Spleen (tissue), 11 donors: ENCODE measurements at regions not wholly inside any gene's neighbourhood (a gene's known extent, or its start where the extent isn't known, plus 50 kb on each side); places are given as distances from the start of the nearest gene placed in this dataset.
"Not testable (repeated sequence)": the region's sequence is repeated elsewhere in the genome, so short reads cannot be mapped to it uniquely, and the experiment has no call there.

Experiments used
- DNase-seq: peaks from one replicate; pipeline ENCODE4 v3.0.0-alpha.2; 2020
- H3K27ac ChIP-seq, 8 donors: fragments of 200-600 bp; sonication (generic) in 7 of 8; 1 replicate in 4 of 8; 2 replicates in 4 of 8; pipeline versions ENCODE4 v1.5.0 to v1.8.0; 2016 to 2021; ENCODE audit warnings: inconsistent platforms in 4 of 8, mild to moderate bottlenecking in 4 of 8, moderate library complexity in 1 of 8
- H3K27me3 ChIP-seq, 7 donors: fragments of 200-600 bp; sonication (generic) in 6 of 7; replicated peaks in 1 of 7; 1 replicate in 4 of 7; 2 replicates in 3 of 7; pipeline versions ENCODE4 v1.5.0 to v1.8.0; 2016 to 2021; ENCODE audit warnings: inconsistent platforms in 3 of 7, mild to moderate bottlenecking in 1 of 7
- H3K36me3 ChIP-seq, 6 donors: fragments of 200-600 bp; sonication (generic) in 5 of 6; 1 replicate in 4 of 6; 2 replicates in 2 of 6; pipeline versions ENCODE4 v1.5.0 to v1.8.0; 2016 to 2021; ENCODE audit warnings: inconsistent platforms in 2 of 6
- H3K4me1 ChIP-seq, 6 donors: fragments of 200-600 bp; sonication (generic) in 5 of 6; 1 replicate in 3 of 6; 2 replicates in 3 of 6; pipeline versions ENCODE4 v1.5.0 to v1.8.0; 2016 to 2021; ENCODE audit warnings: inconsistent platforms in 3 of 6
- H3K4me3 ChIP-seq, 8 donors: fragments of 200-600 bp; sonication (generic) in 7 of 8; 1 replicate in 4 of 8; 2 replicates in 4 of 8; pipeline versions ENCODE4 v1.5.0 to v1.8.0; 2016 to 2021; ENCODE audit warnings: inconsistent platforms in 4 of 8, mild to moderate bottlenecking in 4 of 8, moderate library complexity in 2 of 8
- H3K9me3 ChIP-seq, 8 donors: fragments of 200-600 bp; sonication (generic) in 7 of 8; 1 replicate in 4 of 8; 2 replicates in 4 of 8; pipeline versions ENCODE4 v1.5.0 to v1.8.0; 2016 to 2021; ENCODE audit warnings: inconsistent platforms in 4 of 8
- CTCF ChIP-seq, 11 experiments: fragments of 200-600 bp in 7 of 11; fragments of 450-650 bp in 4 of 11; sonication (generic) in 4 of 11; IDR thresholded peaks in 8 of 11; conservative IDR thresholded peaks in 3 of 11; 1 replicate in 7 of 11; 2 replicates in 4 of 11; pipeline versions ENCODE4 v1.4.0 to v1.8.0; 2016 to 2021; ENCODE audit warnings: antibody characterized with exemption in 11 of 11, inconsistent platforms in 4 of 11, mild to moderate bottlenecking in 1 of 11
- POLR2A ChIP-seq, 3 donors: fragments of 450-650 bp; IDR thresholded peaks; one replicate each; pipeline ENCODE4 v1.5.1; 2017; ENCODE audit warnings: antibody characterized with exemption in 3 of 3, mild to moderate bottlenecking in 1 of 3
- POLR2AphosphoS5 ChIP-seq, 3 donors: sonication (generic); formaldehyde crosslinking; IDR thresholded peaks; one replicate each; pipeline ENCODE4 v1.5.1; 2017; ENCODE audit warnings: antibody characterized with exemption in 3 of 3
- WGBS, 5 donors: extraction: QIAGEN DNeasy Blood & Tissue Kit in 3 of 5; methylation state at CpG; one replicate each; pipeline versions ENCODE4 v1.1.5 to v1.1.7; 2013 to 2018; 5-methylcytosine and 5-hydroxymethylcytosine counted together
- intact Hi-C: fragments of 100-400 bp; cut with DNase I; formaldehyde crosslinking; loops from one replicate; pipeline ENCODE4 v1.15.0; 2023; ENCODE audit warnings: low total_unique reads
- donor health status: healthy with polysubstance abuse.
- donor health status: DM: no; HTN: no; CAD: no; lungs with moderate emphysema.
- donor health status: DM: no; HTN: no; CAD: no.
- donor health status: Bipolar disorder and iron deficiency.
- donor health status: healthy.
- donor health status: DM: no; HTN: no; CAD: no.
- donor health status: DM: yes; HTN: yes; CAD: no.

GRCh38 chr21:28393279-28393678 lies 599.4 kb downstream of the LTN1 start:
- intact Hi-C loops, result no loop called here
- H3K4me1 ChIP-seq, result no peaks in the 10 kb centered on the region
- H3K4me3 ChIP-seq, result no peak overlapping the region
- TF ChIP-seq CTCF (IDR thresholded peaks at IDR 0.05 in 8 of 11, conservative IDR thresholded peaks at IDR 0.05 in 3 of 11), result no peak
- no peak for TF ChIP-seq POLR2AphosphoS5 (IDR thresholded peaks at IDR 0.05)
- no peak for TF ChIP-seq POLR2A (IDR thresholded peaks at IDR 0.05)
- DNase-seq, result no peak
- no peaks in the 10 kb centered on the region for H3K36me3 ChIP-seq
- H3K27ac ChIP-seq, result no peak overlapping the region
- H3K27me3 ChIP-seq, result no peaks in the 10 kb centered on the region
- H3K9me3 ChIP-seq, result peaks cover 0 to 11% (median 0%) of the 10 kb centered on the region in 8 donors
- 85 to 95% (median 89%) methylated on average over 7 of the region's 7 CpGs for WGBS, 5 donors

GRCh38 chr21:28391938-28392849 lies 600.5 kb downstream of the LTN1 start:
- Histone ChIP-seq H3K4me3 (no peak overlapping the region), H3K9me3 (peaks cover 0 to 11% (median 0%) of the 10 kb centered on the region in 8 donors), H3K36me3 (no peaks in the 10 kb centered on the region), H3K27ac (no peak overlapping the region), H3K27me3 (no peaks in the 10 kb centered on the region), H3K4me1 (no peaks in the 10 kb centered on the region)
- TF ChIP-seq POLR2AphosphoS5 (IDR thresholded peaks at IDR 0.05) (no peak), POLR2A (IDR thresholded peaks at IDR 0.05) (no peak), CTCF (IDR thresholded peaks at IDR 0.05 in 8 of 11, conservative IDR thresholded peaks at IDR 0.05 in 3 of 11) (no peak)
- intact Hi-C loops, result no loop called here
- 68 to 84% (median 74%) methylated on average over 3 of the region's 3 CpGs for WGBS, 5 donors
- no peak for DNase-seq

- TF ChIP-seq CTCF (IDR thresholded peaks at IDR 0.05 in 8 of 11, conservative IDR thresholded peaks at IDR 0.05 in 3 of 11), result no peak
- no peak for TF ChIP-seq POLR2AphosphoS5 (IDR thresholded peaks at IDR 0.05)
- no peak for TF ChIP-seq POLR2A (IDR thresholded peaks at IDR 0.05)
- no peaks in the 10 kb centered on the region for H3K9me3 ChIP-seq
- no peaks in the 10 kb centered on the region for H3K27me3 ChIP-seq
- no peak for DNase-seq
- intact Hi-C loops, result no loop called here
- no peak overlapping the region for H3K27ac ChIP-seq
- H3K4me3 ChIP-seq, result no peak overlapping the region
- H3K4me1 ChIP-seq, result no peaks in the 10 kb centered on the region
- 75 to 89% (median 85%) methylated on average over 1 of the region's 1 CpG for WGBS, 5 donors
- H3K36me3 ChIP-seq, result no peaks in the 10 kb centered on the region
Measured at GRCh38 chr21:28387220-28387619, 605.5 kb downstream of the LTN1 start.

GRCh38 chr21:28385845-28386244 lies 606.8 kb downstream of the LTN1 start:
- H3K27me3 ChIP-seq, result no peaks in the 10 kb centered on the region
- H3K36me3 ChIP-seq, result no peaks in the 10 kb centered on the region
- H3K27ac ChIP-seq, result no peak overlapping the region
- no peaks in the 10 kb centered on the region for H3K4me1 ChIP-seq
- no peak for DNase-seq
- no peaks in the 10 kb centered on the region for H3K9me3 ChIP-seq
- H3K4me3 ChIP-seq, result no peak overlapping the region
- no peak for TF ChIP-seq POLR2AphosphoS5 (IDR thresholded peaks at IDR 0.05)
- no peak for TF ChIP-seq POLR2A (IDR thresholded peaks at IDR 0.05)
- no peak for TF ChIP-seq CTCF (IDR thresholded peaks at IDR 0.05 in 8 of 11, conservative IDR thresholded peaks at IDR 0.05 in 3 of 11)
- intact Hi-C loops, result no loop called here
- 83 to 93% (median 87%) methylated on average over 1 of the region's 1 CpG for WGBS, 5 donors

GRCh38 chr21:28381000-28381745 lies 611.5 kb downstream of the LTN1 start:
- H3K4me1 ChIP-seq, H3K4me3 ChIP-seq, H3K9me3 ChIP-seq, H3K27me3 ChIP-seq, H3K36me3 ChIP-seq, intact Hi-C loops, H3K27ac ChIP-seq, DNase-seq: not testable (repeated sequence)
- 93 to 99% (median 94%) methylated on average over 2 of the region's 2 CpGs for WGBS, 5 donors
